ENCODE measurements at regions not wholly inside any gene's neighbourhood (a gene's known extent, or its start where the extent isn't known, plus 50 kb on each side); places are given as distances from the start of the nearest gene placed in this dataset.

- DNase-seq (ENCODE audit: low spot score) = no peak
- Histone ChIP-seq H3K4me3 (ENCODE audit: low read depth in 1 of 3, low read length in 3 of 3) (no peak overlapping the region), H3K9me3 (ENCODE audit: control insufficient read depth in 4 of 4, low read length in 3 of 4) (no peaks in the 10 kb centered on the region), H3K27ac (ENCODE audit: low read depth in 1 of 2, low read length in 2 of 2) (no peak overlapping the region), H3K36me3 (ENCODE audit: control insufficient read depth in 4 of 4, insufficient read depth in 3 of 4, low read depth in 1 of 4, low read length in 3 of 4) (no peaks in the 10 kb centered on the region), H3K9ac (ENCODE audit: low read depth in 1 of 2, low read length in 2 of 2) (no peak overlapping the region), H3K27me3 (ENCODE audit: control insufficient read depth in 4 of 4, insufficient read depth in 4 of 4, low read length in 3 of 4) (no peaks in the 10 kb centered on the region), H3K4me1 (ENCODE audit: control insufficient read depth in 4 of 4, insufficient read depth in 4 of 4, low read length in 3 of 4) (peaks cover 4 to 12% (median 5%) of the 10 kb centered on the region in 4 donors)
- WGBS = 66% methylated on average over 17 of the region's 17 CpGs
- no peak for TF ChIP-seq ZBTB33 (IDR thresholded peaks at IDR 0.05)
- no peak for TF ChIP-seq JUND (IDR thresholded peaks at IDR 0.05)
- TF ChIP-seq HNF4G (IDR thresholded peaks at IDR 0.05) = no peak
- no peak for TF ChIP-seq FOXA1 (IDR thresholded peaks at IDR 0.05)
- TF ChIP-seq GABPA (IDR thresholded peaks at IDR 0.05 in 1 of 2, conservative IDR thresholded peaks at IDR 0.05 in 1 of 2) = no peak
Observed at GRCh38 chr9:107737987-107738743, 248.6 kb upstream of the KLF4 start.

- H3K4me3 ChIP-seq (ENCODE audit: low read depth in 1 of 3, low read length in 3 of 3) = no peak overlapping the region
- no peak for DNase-seq (ENCODE audit: low spot score)
- no peaks in the 10 kb centered on the region for H3K36me3 ChIP-seq (ENCODE audit: control insufficient read depth in 4 of 4, insufficient read depth in 3 of 4, low read depth in 1 of 4, low read length in 3 of 4)
- no peaks in the 10 kb centered on the region for H3K27me3 ChIP-seq (ENCODE audit: control insufficient read depth in 4 of 4, insufficient read depth in 4 of 4, low read length in 3 of 4)
- H3K27ac ChIP-seq (ENCODE audit: low read depth in 1 of 2, low read length in 2 of 2) = no peak overlapping the region
- H3K9me3 ChIP-seq (ENCODE audit: control insufficient read depth in 4 of 4, low read length in 3 of 4) = no peaks in the 10 kb centered on the region
- WGBS = 85% methylated on average over 5 of the region's 5 CpGs
- TF ChIP-seq TAF1 (conservative IDR thresholded peaks at IDR 0.05) = no peak
- no peak for TF ChIP-seq JUND (IDR thresholded peaks at IDR 0.05)
- TF ChIP-seq FOXA2 (IDR thresholded peaks at IDR 0.05) = no peak
- no peak for TF ChIP-seq HNF4A (conservative IDR thresholded peaks at IDR 0.05)
- TF ChIP-seq CTCF (IDR thresholded peaks at IDR 0.05; ENCODE audit: low read depth, low read length, missing input control) = no peak
- no peak for TF ChIP-seq ZBTB33 (IDR thresholded peaks at IDR 0.05)
- TF ChIP-seq YY1 (IDR thresholded peaks at IDR 0.05) = no peak
- TF ChIP-seq HNF4G (IDR thresholded peaks at IDR 0.05) = no peak
- TF ChIP-seq ATF3 (IDR thresholded peaks at IDR 0.05) = no peak
- TF ChIP-seq REST (IDR thresholded peaks at IDR 0.05) = no peak
- no peak for TF ChIP-seq SP1 (IDR thresholded peaks at IDR 0.05)
- no peak for TF ChIP-seq FOXA1 (IDR thresholded peaks at IDR 0.05)
- TF ChIP-seq RAD21 (IDR thresholded peaks at IDR 0.05) = no peak
- TF ChIP-seq GABPA (IDR thresholded peaks at IDR 0.05 in 1 of 2, conservative IDR thresholded peaks at IDR 0.05 in 1 of 2) = no peak
- TF ChIP-seq MAX (IDR thresholded peaks at IDR 0.05) = no peak
- TF ChIP-seq RXRA (IDR thresholded peaks at IDR 0.05) = no peak
- TF ChIP-seq NR2F2 (IDR thresholded peaks at IDR 0.05) = no peak
- no peak for TF ChIP-seq EGR1 (IDR thresholded peaks at IDR 0.05; ENCODE audit: low read depth in 2 of 2)
- H3K4me1 ChIP-seq (ENCODE audit: control insufficient read depth in 4 of 4, insufficient read depth in 4 of 4, low read length in 3 of 4) = peaks cover 5 to 16% (median 8%) of the 10 kb centered on the region in 4 donors
- no peak overlapping the region for H3K9ac ChIP-seq (ENCODE audit: low read depth in 1 of 2, low read length in 2 of 2)
Observed at GRCh38 chr9:107737610-107737986, 248.0 kb upstream of the KLF4 start.
